DOHH2 (cell line): ENCODE measurements at regions not wholly inside any gene's neighbourhood (a gene's known extent, or its start where the extent isn't known, plus 50 kb on each side); places are given as distances from the start of the nearest gene placed in this dataset.

Experiments used
- H3F3A ChIP-seq: fragments of 200-600 bp; sonication (generic), shearing (Covaris generic); 2 replicates; pipeline ENCODE4 v1.6.0; 2016; ENCODE audit warnings: antibody characterized with exemption, mild to moderate bottlenecking; ENCODE audit not compliant: control insufficient read depth, insufficient read depth
- H3K27ac ChIP-seq: fragments of 200-600 bp; sonication (generic); 2 replicates; pipeline ENCODE4 v1.5.1; 2014; ENCODE audit warnings: low read depth, mild to moderate bottlenecking, low read length, moderate library complexity
- H3K27me3 ChIP-seq: fragments of 200-600 bp; sonication (generic); 2 replicates; pipeline ENCODE4 v1.6.1; 2014; ENCODE audit warnings: mild to moderate bottlenecking, low read length, mixed read lengths; ENCODE audit not compliant: control insufficient read depth
- H3K36me3 ChIP-seq: fragments of 200-600 bp; sonication (generic); 2 replicates; pipeline ENCODE4 v1.6.1; 2014; ENCODE audit warnings: mild to moderate bottlenecking, low read length, moderate library complexity, mixed read lengths; ENCODE audit not compliant: control insufficient read depth
- H3K4me1 ChIP-seq: fragments of 200-600 bp; sonication (generic); 2 replicates; pipeline ENCODE4 v1.6.1; 2014; ENCODE audit warnings: mild to moderate bottlenecking, low read length, mixed read lengths; ENCODE audit not compliant: control insufficient read depth
- H3K4me2 ChIP-seq: fragments of 200-600 bp; sonication (generic); 2 replicates; pipeline ENCODE4 v1.6.0; 2014; ENCODE audit warnings: mild to moderate bottlenecking, low read length, moderate library complexity
- H3K4me3 ChIP-seq: fragments of 200-600 bp; sonication (generic); 2 replicates; pipeline ENCODE4 v1.5.1; 2014; ENCODE audit warnings: mild to moderate bottlenecking, low read length, mixed read lengths
- H3K79me2 ChIP-seq: fragments of 200-600 bp; sonication (generic); 2 replicates; pipeline ENCODE4 v1.6.1; 2014; ENCODE audit warnings: mild to moderate bottlenecking, low read length, mixed read lengths; ENCODE audit not compliant: control insufficient read depth
- H3K9me2 ChIP-seq: fragments of 200-600 bp; sonication (generic); replicated peaks from 2 replicates; pipeline ENCODE4 v1.6.1; 2014; ENCODE audit warnings: mild to moderate bottlenecking, low read length, mixed read lengths; ENCODE audit not compliant: control insufficient read depth
- H3K9me3 ChIP-seq: fragments of 200-600 bp; sonication (generic); 2 replicates; pipeline ENCODE4 v1.6.1; 2014; ENCODE audit warnings: antibody characterized with exemption, low read length, mixed read lengths; ENCODE audit not compliant: control insufficient read depth, insufficient read depth
- H4K20me1 ChIP-seq: fragments of 200-600 bp; sonication (generic); 2 replicates; pipeline ENCODE4 v1.6.0; 2014; ENCODE audit warnings: low read depth, mild to moderate bottlenecking, antibody characterized with exemption, low read length, moderate library complexity; ENCODE audit not compliant: control insufficient read depth, insufficient read depth
- CTCF ChIP-seq: fragments of 200-600 bp; sonication (generic); IDR thresholded peaks from one replicate; pipeline ENCODE4 v1.5.1; 2014; ENCODE audit warnings: antibody characterized with exemption, mild to moderate bottlenecking, low read depth, low read length; ENCODE audit not compliant: poor library complexity, severe bottlenecking
- EZH2phosphoT487 ChIP-seq: fragments of 200-600 bp; sonication (generic); IDR thresholded peaks from 2 replicates; pipeline ENCODE4 v1.6.1; 2017; ENCODE audit warnings: borderline replicate concordance, mild to moderate bottlenecking, antibody characterized with exemption, low read length, moderate library complexity, mixed read lengths

- H3K4me1 ChIP-seq: no peaks in the 10 kb centered on the region
- H3K4me3 ChIP-seq: no peak overlapping the region
- H3K4me2 ChIP-seq: no peak overlapping the region
- H3K27me3 ChIP-seq: no peaks in the 10 kb centered on the region
- H3K36me3 ChIP-seq: no peaks in the 10 kb centered on the region
- no peaks in the 10 kb centered on the region; the same call in 1 of the 2 replicates for H3K9me2 ChIP-seq
- H3K79me2 ChIP-seq: no peaks in the 10 kb centered on the region
- H4K20me1 ChIP-seq: no peaks in the 10 kb centered on the region
- TF ChIP-seq EZH2phosphoT487 (no peak), CTCF (no peak)
- no peaks in the 10 kb centered on the region for H3K9me3 ChIP-seq
- no peak overlapping the region for H3K27ac ChIP-seq
- H3F3A ChIP-seq: no peaks in the 10 kb centered on the region
Measured at GRCh38 chr18:61093965-61094364, 239.3 kb upstream of the CDH20 start.

GRCh38 chr18:61096226-61096625 is 237.0 kb upstream of the CDH20 start:
- no peaks in the 10 kb centered on the region for H3K79me2 ChIP-seq
- no peaks in the 10 kb centered on the region for H3K27me3 ChIP-seq
- no peaks in the 10 kb centered on the region for H3K9me3 ChIP-seq
- no peaks in the 10 kb centered on the region for H4K20me1 ChIP-seq
- no peaks in the 10 kb centered on the region for H3F3A ChIP-seq
- H3K4me2 ChIP-seq: no peak overlapping the region
- H3K36me3 ChIP-seq: no peaks in the 10 kb centered on the region
- H3K4me3 ChIP-seq: no peak overlapping the region
- TF ChIP-seq EZH2phosphoT487 (no peak), CTCF (no peak)
- no peaks in the 10 kb centered on the region for H3K4me1 ChIP-seq
- no peak overlapping the region for H3K27ac ChIP-seq
- no peaks in the 10 kb centered on the region; the same call in 1 of the 2 replicates for H3K9me2 ChIP-seq

GRCh38 chr18:61107113-61107512 is 226.1 kb upstream of the CDH20 start:
- TF ChIP-seq CTCF: no peak
- no peak for TF ChIP-seq EZH2phosphoT487
- Histone ChIP-seq H3F3A (no peaks in the 10 kb centered on the region), H3K9me2 (no peaks in the 10 kb centered on the region), H4K20me1 (no peaks in the 10 kb centered on the region), H3K79me2 (no peaks in the 10 kb centered on the region), H3K9me3 (no peaks in the 10 kb centered on the region), H3K4me3 (no peak overlapping the region), H3K36me3 (no peaks in the 10 kb centered on the region), H3K4me2 (no peak overlapping the region), H3K4me1 (no peaks in the 10 kb centered on the region), H3K27me3 (no peaks in the 10 kb centered on the region), H3K27ac (no peak overlapping the region)

GRCh38 chr18:61108706-61109105 is 224.5 kb upstream of the CDH20 start:
- Histone ChIP-seq H3K36me3 (no peaks in the 10 kb centered on the region), H3K27ac (no peak overlapping the region)
- no peak for TF ChIP-seq CTCF

More at GRCh38 chr18:61108706-61109105, 224.5 kb upstream of the CDH20 start:
- Histone ChIP-seq H3F3A (no peaks in the 10 kb centered on the region), H3K9me3 (no peaks in the 10 kb centered on the region), H3K27me3 (no peaks in the 10 kb centered on the region), H3K79me2 (no peaks in the 10 kb centered on the region), H3K4me1 (no peaks in the 10 kb centered on the region), H3K9me2 (no peaks in the 10 kb centered on the region), H4K20me1 (no peaks in the 10 kb centered on the region), H3K4me3 (no peak overlapping the region), H3K4me2 (no peak overlapping the region)
